Breast epithelium (tissue), 4 donors: ENCODE measurements at regions not wholly inside any gene's neighbourhood (a gene's known extent, or its start where the extent isn't known, plus 50 kb on each side); places are given as distances from the start of the nearest gene placed in this dataset.

Experiments
- DNase-seq, 2 donors: peaks; one replicate each; pipeline ENCODE4 v3.0.0-alpha.2; 2019; ENCODE audit warnings: low spot score in 2 of 2
- H3K27ac ChIP-seq, 2 donors: fragments of 200-600 bp; sonication (generic) in 1 of 2; one replicate each; pipeline ENCODE4 v1.5.1; 2016 to 2019; ENCODE audit warnings: mild to moderate bottlenecking in 1 of 2
- H3K27me3 ChIP-seq, 2 donors: fragments of 200-600 bp; sonication (generic) in 1 of 2; one replicate each; pipeline versions ENCODE4 v1.5.1 to v1.6.0; 2017 to 2019; ENCODE audit warnings: control low read depth in 1 of 2, mild to moderate bottlenecking in 1 of 2
- H3K36me3 ChIP-seq: fragments of 200-600 bp; one replicate; pipeline ENCODE4 v1.5.1; 2019
- H3K4me1 ChIP-seq, 2 donors: fragments of 200-600 bp; sonication (generic); one replicate each; pipeline ENCODE4 v1.5.1; 2016 to 2019; ENCODE audit warnings: control low read depth in 1 of 2
- H3K4me3 ChIP-seq, 3 donors: fragments of 200-600 bp; sonication (generic); 1 replicate in 2 of 3; 2 replicates in 1 of 3; pipeline ENCODE4 v1.5.1; 2016 to 2019; ENCODE audit warnings: mild to moderate bottlenecking in 3 of 3, moderate library complexity in 2 of 3
- H3K9me3 ChIP-seq, 2 donors: fragments of 200-600 bp; sonication (generic) in 1 of 2; one replicate each; pipeline ENCODE4 v1.5.1; 2016 to 2019; ENCODE audit warnings: control low read depth in 1 of 2
- POLR2A ChIP-seq: fragments of 450-650 bp; IDR thresholded peaks from one replicate; pipeline ENCODE4 v1.6.1; 2016; ENCODE audit warnings: antibody characterized with exemption, mild to moderate bottlenecking, moderate library complexity
- POLR2AphosphoS5 ChIP-seq, 3 donors: sonication (generic); formaldehyde crosslinking; IDR thresholded peaks; one replicate each; pipeline ENCODE4 v1.6.1; 2017; ENCODE audit warnings: antibody characterized with exemption in 3 of 3
- intact Hi-C: fragments of 100-400 bp; cut with DNase I; formaldehyde crosslinking; loops from one replicate; pipeline ENCODE4 v1.15.1; 2023; ENCODE audit warnings: low total_unique reads
- TF ChIP-seq, protein P1 (sequence below), 3 donors: fragments of 450-650 bp; IDR thresholded peaks; one replicate each; pipeline ENCODE4 v1.5.1; 2016 to 2017; ENCODE audit warnings: antibody characterized with exemption in 3 of 3, mild to moderate bottlenecking in 3 of 3, moderate library complexity in 3 of 3

GRCh38 chr6:121961619-121962125, 437.8 kb upstream of the HSF2 start:
- TF ChIP-seq, protein P1, sequence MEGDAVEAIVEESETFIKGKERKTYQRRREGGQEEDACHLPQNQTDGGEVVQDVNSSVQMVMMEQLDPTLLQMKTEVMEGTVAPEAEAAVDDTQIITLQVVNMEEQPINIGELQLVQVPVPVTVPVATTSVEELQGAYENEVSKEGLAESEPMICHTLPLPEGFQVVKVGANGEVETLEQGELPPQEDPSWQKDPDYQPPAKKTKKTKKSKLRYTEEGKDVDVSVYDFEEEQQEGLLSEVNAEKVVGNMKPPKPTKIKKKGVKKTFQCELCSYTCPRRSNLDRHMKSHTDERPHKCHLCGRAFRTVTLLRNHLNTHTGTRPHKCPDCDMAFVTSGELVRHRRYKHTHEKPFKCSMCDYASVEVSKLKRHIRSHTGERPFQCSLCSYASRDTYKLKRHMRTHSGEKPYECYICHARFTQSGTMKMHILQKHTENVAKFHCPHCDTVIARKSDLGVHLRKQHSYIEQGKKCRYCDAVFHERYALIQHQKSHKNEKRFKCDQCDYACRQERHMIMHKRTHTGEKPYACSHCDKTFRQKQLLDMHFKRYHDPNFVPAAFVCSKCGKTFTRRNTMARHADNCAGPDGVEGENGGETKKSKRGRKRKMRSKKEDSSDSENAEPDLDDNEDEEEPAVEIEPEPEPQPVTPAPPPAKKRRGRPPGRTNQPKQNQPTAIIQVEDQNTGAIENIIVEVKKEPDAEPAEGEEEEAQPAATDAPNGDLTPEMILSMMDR (IDR thresholded peaks at IDR 0.05), result no peak
- TF ChIP-seq POLR2A (no peak), POLR2AphosphoS5 (IDR thresholded peaks at IDR 0.05) (no peak)
- Histone ChIP-seq H3K27ac (no peak overlapping the region), H3K36me3 (no peaks in the 10 kb centered on the region), H3K4me1 (no peaks in the 10 kb centered on the region), H3K4me3 (no peak overlapping the region), H3K9me3 (no peaks in the 10 kb centered on the region), H3K27me3 (no peaks in the 10 kb centered on the region)
- intact Hi-C loops, result no loop called here
- no peak for DNase-seq

DNA sequence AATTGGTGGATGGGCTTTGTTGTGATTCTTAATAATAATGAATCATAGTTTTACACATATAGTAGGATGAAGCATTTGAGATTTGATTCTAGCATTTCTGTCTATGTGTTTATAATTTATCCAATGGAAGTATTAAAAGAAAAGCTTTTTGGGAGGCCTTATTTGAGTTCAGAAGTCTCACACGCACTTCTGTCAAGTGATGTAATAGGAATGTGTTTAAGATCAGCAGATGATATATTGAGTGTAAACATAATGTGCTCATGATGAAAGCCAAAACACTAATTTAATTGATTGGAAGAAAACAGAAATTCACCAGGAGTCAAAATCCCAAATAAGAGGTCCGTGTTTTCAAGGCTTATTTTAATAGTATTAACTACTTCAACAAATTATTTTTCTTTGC, 435.6 kb upstream of the HSF2 start:
- no peaks in the 10 kb centered on the region for H3K9me3 ChIP-seq
- no peak overlapping the region for H3K4me3 ChIP-seq
- no peak overlapping the region for H3K27ac ChIP-seq
- no peaks in the 10 kb centered on the region for H3K36me3 ChIP-seq
- intact Hi-C loops, result no loop called here
- no peaks in the 10 kb centered on the region for H3K27me3 ChIP-seq
- TF ChIP-seq, protein P1 (IDR thresholded peaks at IDR 0.05), result no peak
- TF ChIP-seq POLR2A (no peak), POLR2AphosphoS5 (IDR thresholded peaks at IDR 0.05) (no peak)
- H3K4me1 ChIP-seq, result no peaks in the 10 kb centered on the region
- DNase-seq, result no peak

DNA sequence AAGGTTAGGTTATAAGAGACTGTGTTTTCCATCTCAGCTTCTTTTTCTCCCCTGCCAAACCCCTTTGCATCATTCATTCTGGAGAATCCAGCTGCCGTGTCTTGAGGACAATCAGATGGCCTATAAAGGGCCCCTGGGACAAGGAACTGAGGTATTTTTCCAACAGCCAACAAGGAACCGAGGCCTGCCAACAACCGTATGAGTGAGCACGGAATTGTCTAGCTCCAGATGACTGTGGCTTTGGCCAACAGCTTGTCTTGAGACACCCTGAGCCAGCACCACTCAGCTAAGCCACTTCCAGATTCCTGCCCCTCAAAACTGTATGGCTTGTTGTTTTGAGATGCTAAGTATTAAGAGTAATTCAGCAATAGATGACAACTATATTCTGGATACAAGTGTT, 433.7 kb upstream of the HSF2 start:
- Histone ChIP-seq H3K36me3 (no peaks in the 10 kb centered on the region), H3K9me3 (no peaks in the 10 kb centered on the region), H3K27ac (no peak overlapping the region), H3K4me3 (no peak overlapping the region), H3K27me3 (no peaks in the 10 kb centered on the region), H3K4me1 (no peaks in the 10 kb centered on the region)
- intact Hi-C loops, result no loop called here
- TF ChIP-seq POLR2A (no peak), POLR2AphosphoS5 (IDR thresholded peaks at IDR 0.05) (no peak)
- TF ChIP-seq, protein P1 (IDR thresholded peaks at IDR 0.05), result no peak
- DNase-seq, result no peak

DNA sequence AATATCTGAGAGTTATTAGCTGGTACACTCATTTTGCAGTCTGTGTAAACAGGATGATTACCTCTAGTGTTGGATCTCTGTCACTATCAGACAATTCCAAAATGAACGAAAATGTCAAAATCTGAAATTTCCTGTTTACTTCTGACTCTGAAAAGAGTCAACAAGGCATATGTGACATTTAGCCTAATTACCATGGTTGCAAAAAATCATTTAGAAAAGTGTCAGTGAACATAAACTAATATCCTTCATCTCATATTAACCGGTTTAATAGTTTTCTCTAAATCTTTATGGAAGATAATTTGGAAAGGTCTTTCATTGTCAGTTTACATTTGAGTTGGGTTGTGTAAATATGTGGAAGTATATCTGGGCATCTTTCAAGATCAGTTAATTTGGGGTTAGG, 431.8 kb upstream of the HSF2 start:
- H3K27me3 ChIP-seq, result no peaks in the 10 kb centered on the region
- intact Hi-C loops, result no loop called here
- no peaks in the 10 kb centered on the region for H3K4me1 ChIP-seq
- H3K4me3 ChIP-seq, result no peak overlapping the region
- no peak for TF ChIP-seq POLR2AphosphoS5 (IDR thresholded peaks at IDR 0.05)
- TF ChIP-seq, protein P1 (IDR thresholded peaks at IDR 0.05), result no peak
- no peak for TF ChIP-seq POLR2A
- H3K27ac ChIP-seq, result no peak overlapping the region
- no peak for DNase-seq
- no peaks in the 10 kb centered on the region for H3K36me3 ChIP-seq
- H3K9me3 ChIP-seq, result no peaks in the 10 kb centered on the region

DNA sequence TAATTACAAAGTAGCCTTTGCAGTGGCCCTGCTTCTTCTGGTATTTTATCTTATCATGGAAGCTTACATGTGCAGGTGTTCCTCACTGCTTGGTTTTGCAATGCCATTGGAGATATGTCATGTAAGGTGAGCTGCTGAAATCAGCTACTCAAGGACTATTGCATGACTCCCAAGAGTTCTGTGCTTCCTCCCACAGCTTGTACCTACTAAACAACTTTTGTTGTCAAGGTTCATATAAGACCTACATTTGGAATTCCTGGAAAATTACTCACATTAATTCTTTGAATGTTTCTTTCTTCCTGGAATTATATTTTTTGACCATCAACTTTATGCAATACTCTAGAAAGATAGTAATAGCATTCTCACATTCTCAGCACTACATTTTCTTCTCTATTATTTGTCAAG, 427.5 kb upstream of the HSF2 start:
- H3K27ac ChIP-seq, result no peak overlapping the region
- H3K4me3 ChIP-seq, result no peak overlapping the region
- H3K36me3 ChIP-seq, result no peaks in the 10 kb centered on the region
- H3K9me3 ChIP-seq, result no peaks in the 10 kb centered on the region
- no peak for TF ChIP-seq POLR2A
- TF ChIP-seq, protein P1 (IDR thresholded peaks at IDR 0.05), result no peak
- TF ChIP-seq POLR2AphosphoS5 (IDR thresholded peaks at IDR 0.05), result no peak
- H3K4me1 ChIP-seq, result no peaks in the 10 kb centered on the region
- DNase-seq, result no peak
- intact Hi-C loops, result no loop called here
- H3K27me3 ChIP-seq, result no peaks in the 10 kb centered on the region
